HL-60 (cell line): ENCODE measurements at regions not wholly inside any gene's neighbourhood (a gene's known extent, or its start where the extent isn't known, plus 50 kb on each side); places are given as distances from the start of the nearest gene placed in this dataset.

Source experiments
- CTCF ChIP-seq: IDR thresholded peaks from one replicate; pipeline ENCODE4 v1.5.1; 2011; ENCODE audit warnings: low read length, control low read depth, inconsistent platforms; ENCODE audit not compliant: insufficient read depth
- POLR2AphosphoS5 ChIP-seq: IDR thresholded peaks from 2 replicates; pipeline ENCODE4 v1.6.1; 2012; ENCODE audit warnings: low read depth
- TF ChIP-seq, protein P1 (sequence below): IDR thresholded peaks from 2 replicates; pipeline ENCODE4 v1.6.1; 2012; ENCODE audit warnings: low read depth; ENCODE audit not compliant: insufficient replicate concordance

- TF ChIP-seq CTCF (no peak), POLR2AphosphoS5 (no peak)
- TF ChIP-seq, protein P1, sequence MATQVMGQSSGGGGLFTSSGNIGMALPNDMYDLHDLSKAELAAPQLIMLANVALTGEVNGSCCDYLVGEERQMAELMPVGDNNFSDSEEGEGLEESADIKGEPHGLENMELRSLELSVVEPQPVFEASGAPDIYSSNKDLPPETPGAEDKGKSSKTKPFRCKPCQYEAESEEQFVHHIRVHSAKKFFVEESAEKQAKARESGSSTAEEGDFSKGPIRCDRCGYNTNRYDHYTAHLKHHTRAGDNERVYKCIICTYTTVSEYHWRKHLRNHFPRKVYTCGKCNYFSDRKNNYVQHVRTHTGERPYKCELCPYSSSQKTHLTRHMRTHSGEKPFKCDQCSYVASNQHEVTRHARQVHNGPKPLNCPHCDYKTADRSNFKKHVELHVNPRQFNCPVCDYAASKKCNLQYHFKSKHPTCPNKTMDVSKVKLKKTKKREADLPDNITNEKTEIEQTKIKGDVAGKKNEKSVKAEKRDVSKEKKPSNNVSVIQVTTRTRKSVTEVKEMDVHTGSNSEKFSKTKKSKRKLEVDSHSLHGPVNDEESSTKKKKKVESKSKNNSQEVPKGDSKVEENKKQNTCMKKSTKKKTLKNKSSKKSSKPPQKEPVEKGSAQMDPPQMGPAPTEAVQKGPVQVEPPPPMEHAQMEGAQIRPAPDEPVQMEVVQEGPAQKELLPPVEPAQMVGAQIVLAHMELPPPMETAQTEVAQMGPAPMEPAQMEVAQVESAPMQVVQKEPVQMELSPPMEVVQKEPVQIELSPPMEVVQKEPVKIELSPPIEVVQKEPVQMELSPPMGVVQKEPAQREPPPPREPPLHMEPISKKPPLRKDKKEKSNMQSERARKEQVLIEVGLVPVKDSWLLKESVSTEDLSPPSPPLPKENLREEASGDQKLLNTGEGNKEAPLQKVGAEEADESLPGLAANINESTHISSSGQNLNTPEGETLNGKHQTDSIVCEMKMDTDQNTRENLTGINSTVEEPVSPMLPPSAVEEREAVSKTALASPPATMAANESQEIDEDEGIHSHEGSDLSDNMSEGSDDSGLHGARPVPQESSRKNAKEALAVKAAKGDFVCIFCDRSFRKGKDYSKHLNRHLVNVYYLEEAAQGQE = no peak
These were observed 77.2 kb upstream of the TARDBP start for GRCh38 chr1:10935246-10935645.
